Activated naive CD8-positive, alpha-beta T cell treated with anti-CD3 and anti-CD28 coated beads, Interleukin-2, amount 10 ng/mL, durations not matched to agents 7 days and 5 days (primary cell): ENCODE measurements at regions not wholly inside any gene's neighbourhood (a gene's known extent, or its start where the extent isn't known, plus 50 kb on each side); places are given as distances from the start of the nearest gene placed in this dataset.
"Not testable (repeated sequence)": the region's sequence is repeated elsewhere in the genome, so short reads cannot be mapped to it uniquely, and the experiment has no call there.

Experiments used
- ATAC-seq: fragments of 150-1000 bp; cut with Tn5 transposase; one replicate; pipeline ENCODE4 v1.10.0; 2021; ENCODE audit warnings: low read depth, moderate library complexity
- POLR2A ChIA-PET: fragments of 350-600 bp; sonication (Branson Sonifier 250); formaldehyde crosslinking; loops from one replicate; lab custom pipeline; 2021; ENCODE audit warnings: antibody characterized with exemption; lab: Charles Lee
- DNase-seq: peaks from one replicate; pipeline ENCODE4 v3.0.0; 2021
- H3K27ac Mint-ChIP-seq: one replicate; pipeline ENCODE4 v1.8.0; 2022; ENCODE audit warnings: mild to moderate bottlenecking, mixed read lengths
- H3K27me3 Mint-ChIP-seq: one replicate; pipeline ENCODE4 v1.8.0; 2022; ENCODE audit warnings: mild to moderate bottlenecking, moderate library complexity, mixed read lengths
- H3K36me3 Mint-ChIP-seq: one replicate; pipeline ENCODE4 v1.8.0; 2021; ENCODE audit warnings: mild to moderate bottlenecking, mixed read lengths
- H3K4me1 Mint-ChIP-seq: one replicate; pipeline ENCODE4 v1.8.0; 2021; ENCODE audit warnings: mixed read lengths
- H3K4me3 Mint-ChIP-seq: one replicate; pipeline ENCODE4 v1.8.0; 2022; ENCODE audit warnings: mild to moderate bottlenecking, moderate library complexity, mixed read lengths
- H3K9me3 Mint-ChIP-seq: one replicate; pipeline ENCODE4 v1.8.0; 2021; ENCODE audit warnings: mixed read lengths

DNA sequence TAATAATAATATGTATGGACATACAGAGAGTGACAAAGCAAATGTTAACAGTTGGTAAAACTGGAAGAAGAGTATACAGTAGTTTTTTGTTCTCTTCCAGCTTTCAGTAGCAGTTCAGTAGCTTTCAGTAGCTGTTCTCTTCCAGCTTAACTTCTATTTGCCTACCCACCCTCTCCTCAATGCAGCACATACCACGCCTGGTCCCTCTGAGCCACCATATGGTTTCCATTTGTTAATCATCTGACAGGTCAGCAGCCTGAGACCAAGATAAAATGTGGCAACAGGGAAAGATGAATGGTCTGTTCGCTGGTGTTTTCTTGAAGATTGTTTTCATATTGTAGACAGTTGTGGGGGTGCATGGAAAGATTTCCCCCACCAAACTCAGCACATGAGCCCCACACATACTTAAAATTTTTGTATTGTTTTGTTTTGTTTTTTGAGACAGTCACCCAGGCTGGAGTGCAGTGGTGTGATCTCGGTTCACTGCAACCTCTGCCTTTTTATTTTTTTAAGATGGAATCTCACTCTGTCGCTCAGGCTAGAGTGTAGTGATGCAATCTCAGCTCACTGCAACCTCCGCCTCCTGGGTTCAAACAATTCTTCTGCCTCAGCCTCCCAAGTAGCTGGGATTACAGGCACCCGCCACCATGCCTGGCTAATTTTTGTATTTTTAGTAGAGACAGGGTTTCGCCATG is 56.8 kb downstream of the ATP6V0E2 start:
- H3K4me1 Mint-ChIP-seq, H3K9me3 Mint-ChIP-seq, POLR2A ChIA-PET, ATAC-seq, H3K27ac Mint-ChIP-seq, H3K4me3 Mint-ChIP-seq, H3K27me3 Mint-ChIP-seq, DNase-seq, H3K36me3 Mint-ChIP-seq: not testable (repeated sequence)

DNA sequence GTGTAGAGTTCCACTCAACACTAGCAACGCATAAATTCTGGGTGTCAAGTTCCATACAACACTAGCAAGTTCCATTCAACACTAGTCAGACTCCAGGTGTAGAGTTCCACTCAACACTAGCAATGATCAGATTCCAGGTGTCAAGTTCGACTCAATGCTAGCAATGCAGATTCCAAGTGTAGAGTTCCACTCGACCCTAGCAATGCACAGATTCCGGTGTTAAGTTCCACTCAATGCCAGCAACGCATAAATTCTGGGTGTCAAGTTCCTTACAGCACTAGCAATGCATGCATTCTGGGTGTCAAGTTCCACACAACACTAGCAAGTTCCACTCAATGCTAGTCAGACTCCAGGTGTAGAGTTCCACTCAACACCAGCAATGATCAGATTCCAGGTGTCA is 60.0 kb downstream of the ATP6V0E2 start:
- POLR2A ChIA-PET, H3K27me3 Mint-ChIP-seq, H3K27ac Mint-ChIP-seq, H3K4me3 Mint-ChIP-seq, ATAC-seq, DNase-seq, H3K4me1 Mint-ChIP-seq, H3K9me3 Mint-ChIP-seq, H3K36me3 Mint-ChIP-seq: not testable (repeated sequence)

DNA sequence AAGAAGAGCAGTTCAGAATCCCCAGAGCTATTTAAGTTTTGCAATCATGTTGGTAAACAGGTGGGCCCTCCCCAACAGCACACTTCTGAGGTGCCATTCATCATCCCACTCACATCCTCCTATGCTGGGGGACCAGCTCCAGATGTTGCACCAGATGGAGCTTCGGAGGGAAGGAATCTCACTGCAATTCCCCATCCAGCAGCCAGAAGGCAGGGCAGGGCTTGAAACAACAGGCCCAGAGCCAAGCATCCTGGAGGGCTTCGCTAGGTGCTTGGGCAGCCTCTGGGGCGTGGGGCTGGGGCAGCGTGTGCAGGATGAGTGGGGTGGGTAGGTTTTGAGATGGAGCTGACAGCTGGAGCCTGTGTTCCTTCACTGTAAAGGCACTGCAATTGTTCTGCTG is 73.6 kb downstream of the ATP6V0E2 start:
- H3K4me1 Mint-ChIP-seq, H3K27me3 Mint-ChIP-seq, H3K4me3 Mint-ChIP-seq, POLR2A ChIA-PET, H3K27ac Mint-ChIP-seq, DNase-seq, ATAC-seq, H3K9me3 Mint-ChIP-seq, H3K36me3 Mint-ChIP-seq: not testable (repeated sequence)

DNA sequence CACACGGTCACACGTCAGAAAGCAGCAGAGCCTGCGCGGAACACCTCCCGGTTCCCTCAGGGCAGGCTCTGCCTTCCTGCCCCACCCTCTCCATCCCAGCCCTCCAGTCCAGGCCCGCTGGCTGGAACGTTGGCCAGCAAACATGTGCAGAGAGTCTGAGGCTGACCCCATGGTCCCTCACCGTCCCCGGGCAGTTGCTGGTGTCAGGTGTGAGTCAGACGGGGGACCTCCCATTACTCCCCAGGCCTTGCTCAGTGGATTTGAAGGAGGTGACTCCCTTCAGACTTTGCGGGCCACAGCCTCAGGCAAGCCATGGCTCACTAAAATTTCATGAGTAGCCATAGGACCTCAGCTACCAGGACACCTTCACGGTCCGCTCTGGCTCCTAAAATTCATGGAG is 74.7 kb downstream of the ATP6V0E2 start:
- not testable (repeated sequence) for H3K4me3 Mint-ChIP-seq

DNA sequence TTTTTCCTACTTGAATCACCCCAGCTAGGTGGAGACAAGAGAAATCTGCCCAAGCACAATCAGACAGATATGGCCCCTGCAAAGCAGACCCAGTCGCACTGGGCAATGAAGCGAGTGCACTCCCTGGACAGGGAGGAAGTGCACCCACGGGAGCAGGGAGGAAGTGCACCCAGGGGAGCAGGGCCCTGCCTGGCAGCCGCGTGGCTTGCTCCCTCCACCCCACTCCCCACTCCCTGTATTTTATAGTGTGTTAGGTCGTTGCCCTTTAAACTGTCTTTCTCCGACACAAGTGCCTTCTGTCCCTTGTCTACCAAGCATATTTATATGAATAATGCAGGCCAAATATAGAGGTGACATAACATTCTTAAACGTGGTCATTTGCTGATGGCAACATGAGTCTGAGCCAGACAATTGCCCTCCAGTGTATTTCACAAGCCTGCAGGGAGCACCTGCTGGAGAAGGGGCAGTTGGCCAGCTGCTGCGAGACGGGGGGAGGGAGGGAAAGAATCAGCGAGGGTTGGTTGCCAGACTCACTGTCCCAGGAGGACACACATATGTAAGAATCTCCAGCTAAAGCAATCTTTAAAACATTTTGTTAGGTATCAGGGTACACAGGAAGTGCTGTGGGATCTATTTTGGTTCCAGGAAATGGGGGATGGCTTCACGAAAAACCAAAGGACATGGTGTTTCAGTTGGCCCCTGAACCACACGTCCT is 76.3 kb downstream of the ATP6V0E2 start:
- H3K27me3 Mint-ChIP-seq, H3K4me1 Mint-ChIP-seq, POLR2A ChIA-PET, H3K36me3 Mint-ChIP-seq, H3K9me3 Mint-ChIP-seq: not testable (repeated sequence)
- peak; percentile 46 for DNase-seq
- peak; percentile 87 for ATAC-seq
- H3K4me3 Mint-ChIP-seq: peak overlapping the region; percentile 53
- H3K27ac Mint-ChIP-seq: peak overlapping the region; percentile 84

More for the DNA sequence above, 74.7 kb downstream of the ATP6V0E2 start:
- DNase-seq, H3K36me3 Mint-ChIP-seq, H3K4me1 Mint-ChIP-seq, POLR2A ChIA-PET, H3K27ac Mint-ChIP-seq, H3K27me3 Mint-ChIP-seq, ATAC-seq, H3K9me3 Mint-ChIP-seq: not testable (repeated sequence)

DNA sequence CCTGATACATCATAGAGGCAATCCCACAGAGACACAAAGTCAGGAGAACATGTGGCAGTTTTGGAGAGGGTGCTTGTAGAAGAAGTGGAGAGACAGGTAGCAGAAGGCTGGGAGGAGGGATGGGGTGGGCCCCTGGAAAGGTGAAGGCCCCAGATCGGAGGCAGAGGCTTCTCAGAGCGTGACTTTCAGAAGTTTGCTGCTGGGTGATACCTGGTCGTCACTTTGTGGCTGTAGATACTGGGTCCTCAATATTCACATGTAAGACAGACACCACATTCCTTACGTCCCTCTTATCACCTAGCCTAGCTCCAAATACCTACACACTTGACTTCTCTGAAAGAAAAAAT is 76.8 kb downstream of the ATP6V0E2 start:
- H3K4me3 Mint-ChIP-seq, H3K4me1 Mint-ChIP-seq, DNase-seq, H3K27ac Mint-ChIP-seq, POLR2A ChIA-PET, H3K9me3 Mint-ChIP-seq, H3K27me3 Mint-ChIP-seq, H3K36me3 Mint-ChIP-seq: not testable (repeated sequence)
- peak; percentile 48 for ATAC-seq

DNA sequence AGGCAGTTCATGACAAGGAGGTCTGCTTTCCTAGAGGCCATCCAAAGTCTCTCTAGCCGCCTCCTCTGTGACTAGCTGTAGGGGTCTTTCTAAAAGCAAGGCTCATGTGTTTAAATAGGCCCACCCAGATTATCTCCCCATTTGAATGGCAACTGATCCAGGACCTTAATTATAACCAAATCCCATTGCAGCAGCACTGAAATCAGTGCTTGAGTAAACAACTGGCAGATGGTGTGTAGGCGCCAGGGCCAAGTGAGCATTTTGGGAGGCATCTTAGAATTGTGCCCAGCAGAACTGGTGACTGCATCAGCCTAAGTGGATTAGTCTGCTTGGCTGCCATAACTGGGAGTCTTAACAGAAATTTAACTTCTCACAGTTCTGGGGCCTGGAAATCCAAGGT is 77.8 kb downstream of the ATP6V0E2 start:
- H3K9me3 Mint-ChIP-seq, POLR2A ChIA-PET, H3K36me3 Mint-ChIP-seq, ATAC-seq, H3K4me3 Mint-ChIP-seq, H3K4me1 Mint-ChIP-seq, DNase-seq, H3K27me3 Mint-ChIP-seq: not testable (repeated sequence)
- H3K27ac Mint-ChIP-seq: peak overlapping the region; percentile 63

DNA sequence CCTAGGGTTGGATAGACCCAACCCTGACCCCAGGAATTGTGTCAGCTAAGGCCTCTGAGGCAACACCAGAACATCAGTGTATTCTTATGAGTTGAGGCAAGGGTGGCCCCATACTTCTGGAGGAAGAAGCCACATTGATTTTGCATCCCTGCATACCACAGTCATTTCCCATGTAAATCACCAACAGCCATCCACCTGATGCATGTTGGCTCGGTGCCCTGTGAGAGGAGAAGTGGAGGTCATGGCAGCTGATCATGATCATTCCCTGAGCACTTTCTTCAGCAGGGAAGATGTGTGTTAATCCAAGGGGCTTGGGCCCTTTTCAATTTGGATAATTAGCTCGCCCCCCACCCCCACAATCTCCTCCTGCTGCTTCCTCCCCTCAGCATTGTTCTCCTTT is 85.1 kb downstream of the ATP6V0E2 start:
- H3K4me1 Mint-ChIP-seq: peaks cover 13% of the 10 kb centered on the region
- H3K4me3 Mint-ChIP-seq: not testable (repeated sequence)

DNA sequence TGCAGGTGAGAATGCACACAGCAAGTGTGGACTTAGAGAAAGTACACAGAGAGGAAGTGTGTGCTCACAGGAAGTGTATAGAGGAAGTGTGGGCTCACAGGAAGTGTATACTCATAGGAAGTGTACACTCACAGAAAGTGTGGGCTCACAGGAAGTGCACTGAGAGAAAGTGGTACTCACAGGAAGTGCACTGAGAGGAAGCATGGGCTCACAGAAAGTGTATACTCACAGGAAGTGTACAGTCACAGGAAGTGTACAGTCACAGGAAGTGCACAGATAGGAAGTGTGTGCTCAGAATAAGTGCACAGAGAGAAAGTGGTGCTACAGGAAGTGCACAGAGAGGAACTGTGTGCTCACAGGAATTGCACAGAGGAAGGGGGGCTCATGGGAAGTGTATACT is 87.1 kb downstream of the ATP6V0E2 start:
- H3K27me3 Mint-ChIP-seq, DNase-seq, H3K4me3 Mint-ChIP-seq, POLR2A ChIA-PET: not testable (repeated sequence)
- Mint-ChIP-seq H3K36me3 (peaks cover 12% of the 10 kb centered on the region), H3K4me1 (peaks cover 11% of the 10 kb centered on the region), H3K9me3 (peaks cover 21% of the 10 kb centered on the region), H3K27ac (peak overlapping the region; percentile 84)
- peak; percentile 73 for ATAC-seq

More for the DNA sequence above, 85.1 kb downstream of the ATP6V0E2 start:
- H3K27ac Mint-ChIP-seq, H3K27me3 Mint-ChIP-seq, POLR2A ChIA-PET, DNase-seq, ATAC-seq: not testable (repeated sequence)
- H3K36me3 Mint-ChIP-seq: peaks cover 12% of the 10 kb centered on the region
- H3K9me3 Mint-ChIP-seq: peaks cover 19% of the 10 kb centered on the region

DNA sequence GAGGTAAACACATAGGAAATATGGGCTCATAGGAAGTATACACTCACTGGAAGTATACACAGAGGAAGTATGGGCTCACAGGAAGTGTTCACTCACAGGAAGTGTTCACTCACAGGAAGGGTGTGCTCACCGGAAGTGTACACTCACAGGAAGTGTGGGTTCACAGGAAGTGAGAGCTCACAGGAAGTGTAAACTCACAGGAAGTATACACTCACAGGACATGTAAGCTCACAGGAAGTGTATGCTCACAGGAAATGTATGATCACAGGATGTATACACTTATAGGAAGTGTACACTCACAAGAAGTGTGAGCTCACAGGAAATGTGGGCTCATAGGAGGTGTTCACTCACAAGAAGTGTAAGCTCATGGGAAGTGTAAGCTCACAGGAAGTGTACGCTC is 88.1 kb downstream of the ATP6V0E2 start:
- H3K36me3 Mint-ChIP-seq: peaks cover 12% of the 10 kb centered on the region
- peaks cover 21% of the 10 kb centered on the region for H3K9me3 Mint-ChIP-seq
- peaks cover 11% of the 10 kb centered on the region for H3K4me1 Mint-ChIP-seq
- H3K4me3 Mint-ChIP-seq, DNase-seq, POLR2A ChIA-PET, H3K27me3 Mint-ChIP-seq: not testable (repeated sequence)
- peak; percentile 44 for ATAC-seq
- peak overlapping the region; percentile 84 for H3K27ac Mint-ChIP-seq

DNA sequence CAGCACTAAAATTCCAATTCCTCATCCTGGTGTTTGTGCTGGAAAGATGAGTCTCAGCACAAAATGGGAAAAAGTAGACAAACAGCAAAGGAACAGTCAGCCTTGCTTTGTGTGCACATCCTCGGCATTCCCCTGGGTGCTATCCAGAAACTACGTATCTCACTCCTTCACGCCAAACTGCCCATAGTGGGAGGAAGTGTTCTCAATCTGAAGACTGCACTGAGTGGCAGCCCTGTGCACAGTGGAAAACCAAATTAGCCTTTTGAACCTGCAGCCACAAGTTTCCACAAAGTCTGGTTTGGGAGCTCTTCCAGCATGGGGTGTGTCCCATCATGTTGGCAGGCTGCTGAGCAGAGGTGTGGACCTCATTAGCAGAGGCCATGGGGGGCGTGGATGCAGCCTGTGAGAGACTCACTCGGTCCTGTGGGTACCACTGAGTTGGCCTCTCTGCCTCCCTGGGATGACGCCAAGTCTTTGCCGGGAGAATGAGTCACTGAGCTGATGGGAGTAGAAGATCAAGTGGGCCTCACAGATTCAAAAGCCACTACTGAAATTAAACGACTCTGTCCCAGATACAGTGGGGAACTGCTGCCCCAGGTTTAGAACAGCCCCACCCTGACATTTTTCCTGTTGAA is 89.0 kb downstream of the ATP6V0E2 start:
- H3K4me3 Mint-ChIP-seq, H3K27me3 Mint-ChIP-seq, ATAC-seq, POLR2A ChIA-PET, DNase-seq: not testable (repeated sequence)
- Mint-ChIP-seq H3K27ac (peak overlapping the region; percentile 70), H3K4me1 (peaks cover 11% of the 10 kb centered on the region), H3K36me3 (peaks cover 12% of the 10 kb centered on the region), H3K9me3 (peaks cover 21% of the 10 kb centered on the region)

DNA sequence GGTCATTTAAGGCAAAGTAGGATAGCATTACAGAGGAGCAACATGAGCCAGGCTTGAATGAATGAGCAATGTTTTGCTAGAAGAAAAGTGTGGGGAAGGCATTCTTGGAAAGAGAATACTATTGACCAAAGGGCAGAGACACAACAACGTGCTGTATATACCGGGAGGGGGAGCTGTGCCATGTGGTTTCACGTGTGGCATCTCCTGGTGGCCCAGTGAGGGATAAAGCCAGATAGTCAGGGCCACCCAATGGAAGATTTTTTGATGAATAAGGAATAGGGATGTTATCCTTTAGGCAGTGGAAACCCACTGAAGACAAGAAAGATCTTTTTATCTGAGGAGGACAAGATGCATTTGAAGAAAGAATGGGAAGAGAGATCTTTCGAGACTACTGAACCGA is 90.2 kb downstream of the ATP6V0E2 start:
- Mint-ChIP-seq H3K9me3 (peaks cover 18% of the 10 kb centered on the region), H3K4me1 (peaks cover 11% of the 10 kb centered on the region), H3K36me3 (peaks cover 10% of the 10 kb centered on the region)
- H3K4me3 Mint-ChIP-seq, H3K27ac Mint-ChIP-seq, ATAC-seq, H3K27me3 Mint-ChIP-seq, POLR2A ChIA-PET, DNase-seq: not testable (repeated sequence)

DNA sequence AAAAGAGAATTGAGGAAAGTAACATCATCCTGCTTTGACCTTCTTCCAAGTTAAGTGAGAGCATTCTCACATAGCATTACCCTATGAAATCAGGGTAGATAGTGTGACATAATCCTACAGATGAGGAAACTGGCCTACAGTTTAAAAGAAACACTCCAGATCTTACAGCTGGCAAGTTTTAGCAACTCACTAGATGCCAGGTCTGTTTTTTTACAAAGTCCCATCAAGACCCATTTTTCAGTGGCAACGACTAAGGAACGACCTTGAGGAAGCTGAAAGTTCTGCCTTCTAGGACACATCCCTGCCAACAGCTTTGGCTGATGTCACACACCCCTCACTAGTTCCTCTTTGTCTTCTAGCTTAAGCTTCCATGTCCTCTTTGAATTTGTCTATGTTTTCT is 92.7 kb downstream of the ATP6V0E2 start:
- ATAC-seq, H3K27ac Mint-ChIP-seq, H3K36me3 Mint-ChIP-seq, DNase-seq, H3K27me3 Mint-ChIP-seq, POLR2A ChIA-PET, H3K4me1 Mint-ChIP-seq, H3K4me3 Mint-ChIP-seq: not testable (repeated sequence)
- peaks cover 11% of the 10 kb centered on the region for H3K9me3 Mint-ChIP-seq

DNA sequence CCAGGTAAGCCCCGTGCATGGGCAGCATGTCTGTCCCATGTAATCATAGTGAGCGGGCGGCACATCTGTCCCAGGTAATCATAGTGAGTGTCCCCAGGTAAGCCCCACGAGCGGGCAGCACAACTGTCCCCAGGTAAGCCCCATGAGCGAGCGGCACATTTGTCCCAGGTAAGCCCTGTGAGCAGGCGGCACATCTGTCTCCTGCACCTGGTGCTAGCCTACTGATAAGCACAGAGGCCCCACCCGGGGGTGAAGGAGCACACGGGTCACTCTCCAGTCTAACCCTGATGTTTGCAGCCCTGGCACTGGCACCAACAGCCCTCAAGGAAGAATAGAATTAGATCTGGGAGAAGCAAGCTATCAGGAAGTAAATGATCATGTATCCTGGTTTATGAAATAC is 99.2 kb downstream of the ATP6V0E2 start:
- ATAC-seq, POLR2A ChIA-PET, H3K4me1 Mint-ChIP-seq, H3K27ac Mint-ChIP-seq, H3K9me3 Mint-ChIP-seq, DNase-seq, H3K36me3 Mint-ChIP-seq, H3K4me3 Mint-ChIP-seq: not testable (repeated sequence)
- peaks cover 10% of the 10 kb centered on the region for H3K27me3 Mint-ChIP-seq
